ENCODE measurements at regions not wholly inside any gene's neighbourhood (a gene's known extent, or its start where the extent isn't known, plus 50 kb on each side); places are given as distances from the start of the nearest gene placed in this dataset.

- TF ChIP-seq TEAD4 (IDR thresholded peaks at IDR 0.05), result no peak
- TF ChIP-seq EP300 (IDR thresholded peaks at IDR 0.05; ENCODE audit: borderline replicate concordance), result no peak
- TF ChIP-seq CEBPB (IDR thresholded peaks at IDR 0.05), result no peak
- TF ChIP-seq REST (IDR thresholded peaks at IDR 0.05; ENCODE audit: low read depth), result no peak
- TF ChIP-seq RAD21 (IDR thresholded peaks at IDR 0.05; ENCODE audit: low read depth), result no peak
- no peak for TF ChIP-seq EGR1 (IDR thresholded peaks at IDR 0.05)
- no peak for TF ChIP-seq USF1 (IDR thresholded peaks at IDR 0.05)
- TF ChIP-seq TCF12 (IDR thresholded peaks at IDR 0.05; ENCODE audit: low read depth), result no peak
- no peak for TF ChIP-seq MAX (IDR thresholded peaks at IDR 0.05)
- no peak for TF ChIP-seq YY1 (IDR thresholded peaks at IDR 0.05; ENCODE audit: low read depth)
- TF ChIP-seq FOXM1 (IDR thresholded peaks at IDR 0.05; ENCODE audit: borderline replicate concordance, low read depth), result no peak
- no peak for TF ChIP-seq NFIC (IDR thresholded peaks at IDR 0.05)
- TF ChIP-seq CREB1 (IDR thresholded peaks at IDR 0.05; ENCODE audit: low read depth), result no peak
- no peak for TF ChIP-seq TAF1 (IDR thresholded peaks at IDR 0.05; ENCODE audit: low read depth)
- TF ChIP-seq ZBTB7A (IDR thresholded peaks at IDR 0.05; ENCODE audit: low read depth), result no peak
These were observed 134.2 kb upstream of the CYYR1 start for GRCh38 chr21:26707246-26707645.

- no peak for TF ChIP-seq MAX (IDR thresholded peaks at IDR 0.05)
These were observed 125.3 kb upstream of the CYYR1 start for GRCh38 chr21:26698416-26698815.

GRCh38 chr21:26691416-26691815, 118.3 kb upstream of the CYYR1 start:
- TF ChIP-seq ZBTB7A (IDR thresholded peaks at IDR 0.05; ENCODE audit: low read depth), result no peak
- no peak for TF ChIP-seq TEAD4 (IDR thresholded peaks at IDR 0.05)
- TF ChIP-seq USF1 (IDR thresholded peaks at IDR 0.05), result no peak
- TF ChIP-seq TCF12 (IDR thresholded peaks at IDR 0.05; ENCODE audit: low read depth), result no peak
- TF ChIP-seq NFIC (IDR thresholded peaks at IDR 0.05), result no peak
- no peak for TF ChIP-seq TAF1 (IDR thresholded peaks at IDR 0.05; ENCODE audit: low read depth)
- TF ChIP-seq RAD21 (IDR thresholded peaks at IDR 0.05; ENCODE audit: low read depth), result no peak
- no peak for TF ChIP-seq EGR1 (IDR thresholded peaks at IDR 0.05)
- no peak for TF ChIP-seq REST (IDR thresholded peaks at IDR 0.05; ENCODE audit: low read depth)
- TF ChIP-seq MAX (IDR thresholded peaks at IDR 0.05), result no peak
- TF ChIP-seq CEBPB (IDR thresholded peaks at IDR 0.05), result no peak
- TF ChIP-seq FOXM1 (IDR thresholded peaks at IDR 0.05; ENCODE audit: borderline replicate concordance, low read depth), result no peak
- TF ChIP-seq YY1 (IDR thresholded peaks at IDR 0.05; ENCODE audit: low read depth), result no peak
- no peak for TF ChIP-seq EP300 (IDR thresholded peaks at IDR 0.05; ENCODE audit: borderline replicate concordance)
- no peak for TF ChIP-seq CREB1 (IDR thresholded peaks at IDR 0.05; ENCODE audit: low read depth)

- no peak for TF ChIP-seq EP300 (IDR thresholded peaks at IDR 0.05; ENCODE audit: borderline replicate concordance)
- no peak for TF ChIP-seq EGR1 (IDR thresholded peaks at IDR 0.05)
- TF ChIP-seq ZBTB7A (IDR thresholded peaks at IDR 0.05; ENCODE audit: low read depth), result no peak
- TF ChIP-seq REST (IDR thresholded peaks at IDR 0.05; ENCODE audit: low read depth), result no peak
- no peak for TF ChIP-seq CREB1 (IDR thresholded peaks at IDR 0.05; ENCODE audit: low read depth)
- no peak for TF ChIP-seq FOXM1 (IDR thresholded peaks at IDR 0.05; ENCODE audit: borderline replicate concordance, low read depth)
- no peak for TF ChIP-seq TAF1 (IDR thresholded peaks at IDR 0.05; ENCODE audit: low read depth)
- no peak for TF ChIP-seq RAD21 (IDR thresholded peaks at IDR 0.05; ENCODE audit: low read depth)
These were observed 113.6 kb upstream of the CYYR1 start for GRCh38 chr21:26686705-26687104.

GRCh38 chr21:26686278-26686677, 113.2 kb upstream of the CYYR1 start:
- TF ChIP-seq USF1 (IDR thresholded peaks at IDR 0.05) (peak; percentile 82), RAD21 (IDR thresholded peaks at IDR 0.05; ENCODE audit: low read depth) (no peak)
